ENCODE measurements at regions not wholly inside any gene's neighbourhood (a gene's known extent, or its start where the extent isn't known, plus 50 kb on each side); places are given as distances from the start of the nearest gene placed in this dataset.
"Not testable (repeated sequence)": the region's sequence is repeated elsewhere in the genome, so short reads cannot be mapped to it uniquely, and the experiment has no call there.

DNA sequence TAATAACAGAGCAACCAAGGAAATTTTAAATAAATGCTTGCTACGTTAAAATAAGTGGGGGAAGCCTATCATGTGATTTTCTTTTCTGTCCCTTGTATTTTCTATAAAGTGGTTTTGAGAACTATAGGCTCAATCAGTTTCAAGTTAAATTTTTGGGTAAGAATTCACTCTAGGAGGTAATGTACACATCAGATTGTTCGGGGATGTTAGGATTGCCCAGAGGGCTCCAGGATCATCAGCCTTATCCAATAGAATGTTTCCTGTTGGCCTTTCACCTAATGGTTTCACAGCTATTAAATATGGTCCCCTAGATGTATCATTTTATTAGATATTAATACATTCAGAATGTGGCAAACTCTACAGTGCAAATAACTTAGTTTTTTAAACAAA is 438.4 kb upstream of the NPVF start:
- no peak for DNase-seq (ENCODE audit: low read depth)

DNA sequence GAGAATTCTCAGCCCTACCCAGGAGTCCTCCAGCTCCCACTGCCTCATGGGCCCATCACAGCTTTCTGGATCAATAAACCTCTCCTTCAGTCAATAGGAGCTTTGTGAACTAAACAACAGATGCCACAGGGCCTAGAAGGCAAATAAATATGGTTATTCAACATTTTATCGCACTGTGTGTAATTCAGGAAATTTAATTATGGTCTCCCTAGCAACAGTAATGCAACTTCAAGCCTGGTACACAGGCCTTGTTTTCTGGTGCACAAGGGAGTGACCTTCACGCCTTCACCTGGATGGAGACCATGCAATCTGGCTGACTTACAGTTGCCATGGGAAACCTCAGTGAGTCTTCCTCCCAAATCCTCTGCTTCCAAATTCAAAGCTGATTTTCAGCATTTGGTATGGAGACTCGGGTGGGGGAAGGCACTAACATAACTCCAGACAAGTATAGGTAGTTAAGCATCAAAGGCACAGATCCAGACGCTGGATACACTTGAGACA is 441.0 kb upstream of the NPVF start:
- DNase-seq (ENCODE audit: low read depth): no peak

DNA sequence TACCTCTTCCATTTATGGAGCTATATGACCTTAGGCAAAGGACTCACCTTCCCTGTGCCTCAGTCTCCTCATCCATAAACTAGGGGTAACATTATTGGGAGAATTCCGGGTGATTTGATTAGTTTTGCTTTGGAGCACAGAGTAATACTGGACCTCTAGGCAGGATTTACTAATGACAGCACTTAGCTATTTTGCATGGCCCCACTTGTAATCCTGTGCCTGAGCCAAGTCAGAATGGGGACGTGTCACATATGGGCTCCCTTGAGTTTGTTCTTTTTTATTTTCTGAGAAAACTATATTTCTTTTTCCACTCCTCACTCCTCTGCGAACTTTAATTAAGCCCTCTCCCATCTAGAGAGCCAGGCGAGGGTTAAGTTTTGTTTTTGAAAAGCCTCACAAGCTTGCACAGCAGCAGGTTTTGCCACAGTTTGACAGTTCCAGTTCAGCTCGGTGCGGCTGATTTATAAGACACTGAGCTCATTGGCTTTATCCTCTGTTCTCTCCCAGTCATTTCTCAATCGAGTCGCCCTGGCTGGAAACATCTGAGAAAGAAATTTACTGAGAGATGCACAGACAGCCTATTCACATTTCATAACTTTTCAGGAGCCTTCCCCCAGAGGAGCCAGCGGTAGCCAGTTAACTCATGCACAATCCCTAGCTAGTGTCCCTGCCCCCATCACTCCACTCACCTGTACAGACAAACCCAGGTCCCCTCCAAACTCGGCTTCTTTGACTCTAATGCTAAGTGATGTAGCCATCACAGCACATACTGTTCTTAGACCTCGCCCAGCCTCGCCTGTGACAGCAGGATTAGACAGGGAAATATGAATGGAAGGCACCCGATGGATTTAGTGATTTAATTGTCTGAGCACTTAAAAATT is 441.9 kb upstream of the NPVF start:
- no peak for DNase-seq (ENCODE audit: low read depth)

DNA sequence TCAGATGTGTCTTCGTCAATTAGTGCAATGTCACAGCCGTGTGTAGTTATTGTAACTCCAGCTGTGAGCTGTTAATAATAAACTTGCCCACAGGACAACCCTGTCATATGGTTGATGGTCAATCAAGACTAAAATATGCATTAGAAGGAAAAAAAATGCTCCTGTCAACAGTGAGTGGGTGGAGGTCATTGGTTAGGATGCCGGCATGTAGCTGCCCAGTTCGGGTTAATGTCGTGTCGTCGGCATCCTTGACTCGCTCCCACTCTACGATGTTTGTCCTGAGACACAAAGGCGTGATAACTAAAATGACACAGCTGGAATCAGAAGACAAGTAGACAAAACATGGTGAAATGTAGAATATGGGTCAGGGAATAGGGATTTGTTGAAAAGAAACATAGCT is 442.8 kb upstream of the NPVF start:
- no peak for DNase-seq (ENCODE audit: low read depth)

DNA sequence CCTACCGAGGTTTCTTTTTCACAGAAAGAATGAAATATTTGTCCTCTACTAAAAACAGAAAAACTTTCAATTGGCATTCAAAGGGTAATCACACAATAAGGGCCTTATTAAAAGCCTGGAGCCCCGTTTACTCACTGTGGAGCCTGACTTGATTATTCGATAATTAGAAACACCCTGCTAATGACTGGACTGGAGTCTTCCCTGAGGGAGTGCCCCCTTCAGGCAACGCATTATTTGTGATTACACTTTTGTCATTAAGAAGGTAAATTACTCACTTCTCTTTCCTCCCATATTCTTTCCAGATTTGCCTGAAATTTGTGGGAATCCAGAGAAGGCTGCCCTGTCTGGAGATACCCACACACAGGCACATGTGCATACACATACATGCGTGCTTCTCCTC is 444.2 kb upstream of the NPVF start:
- no peak for DNase-seq (ENCODE audit: low read depth)

DNA sequence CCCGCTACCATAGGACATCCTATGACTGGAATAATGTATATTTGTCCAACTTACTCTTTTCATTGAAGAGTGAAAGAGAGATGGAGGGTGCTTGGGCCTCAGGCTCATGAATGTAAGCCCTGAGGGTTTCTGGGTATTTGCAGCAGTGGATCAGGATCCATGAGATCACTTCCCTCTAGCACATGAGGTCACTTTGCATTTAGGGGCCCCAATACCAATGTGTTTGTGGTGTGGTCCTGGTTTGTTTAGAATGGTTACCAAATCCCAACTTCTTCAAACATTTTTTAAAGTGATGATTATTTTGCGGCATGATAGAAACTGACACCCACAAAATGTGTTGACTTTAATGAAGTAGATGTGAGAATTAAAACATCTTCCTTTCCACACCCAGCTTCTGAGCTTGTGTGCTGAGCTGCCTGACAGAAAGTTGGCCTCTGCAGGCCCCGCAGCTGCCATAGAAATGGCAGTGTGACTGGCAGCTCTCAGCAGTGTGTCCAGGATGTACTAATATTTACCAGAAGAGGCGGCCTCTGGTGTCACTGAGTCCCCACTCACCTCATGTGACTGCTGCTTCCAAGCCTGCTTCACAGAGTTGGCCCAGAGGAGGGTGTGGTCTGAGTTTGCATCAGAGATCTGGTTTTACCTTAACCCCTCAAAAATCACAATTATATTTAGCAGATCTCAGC is 447.6 kb upstream of the NPVF start:
- no peak for DNase-seq (ENCODE audit: low read depth)

DNA sequence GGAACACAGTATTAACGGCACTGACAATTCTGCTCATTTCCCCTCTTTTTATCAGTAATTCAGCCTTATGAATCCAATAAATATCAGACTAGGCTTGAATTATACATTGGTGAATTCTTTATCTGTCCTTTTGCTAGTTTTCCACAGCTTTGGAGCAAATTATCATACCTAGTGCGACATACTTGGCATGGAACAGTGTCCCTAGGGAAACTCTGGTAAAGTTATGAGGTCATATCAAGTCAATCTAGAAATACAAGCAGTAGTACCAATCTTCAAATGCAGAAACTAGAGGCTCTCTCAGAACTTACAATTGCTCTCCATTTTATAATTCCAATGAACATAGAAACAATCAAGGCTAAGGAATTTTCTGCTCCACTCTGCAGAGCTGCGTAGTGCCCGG is 449.3 kb upstream of the NPVF start:
- no peak for DNase-seq (ENCODE audit: low read depth)

DNA sequence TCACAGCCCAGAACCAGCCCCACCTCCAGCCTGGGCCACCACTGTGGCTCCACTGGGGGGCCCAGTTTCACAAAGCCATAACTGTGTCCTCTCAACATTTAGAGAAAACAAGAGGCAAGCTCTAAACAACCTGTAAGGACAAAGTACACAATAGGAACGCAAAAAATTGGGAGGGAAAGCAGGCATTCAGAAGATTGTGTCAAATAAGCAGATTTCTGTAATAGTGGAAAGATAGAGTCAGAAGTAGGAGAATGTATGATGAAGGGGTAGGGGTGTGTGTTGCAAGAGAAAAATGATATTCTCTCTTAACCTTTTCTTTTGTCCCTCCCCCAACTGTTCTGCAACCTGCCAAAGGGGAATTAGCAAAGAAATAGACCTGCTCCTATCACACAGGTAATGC is 449.9 kb upstream of the NPVF start:
- no peak for DNase-seq (ENCODE audit: low read depth)

DNA sequence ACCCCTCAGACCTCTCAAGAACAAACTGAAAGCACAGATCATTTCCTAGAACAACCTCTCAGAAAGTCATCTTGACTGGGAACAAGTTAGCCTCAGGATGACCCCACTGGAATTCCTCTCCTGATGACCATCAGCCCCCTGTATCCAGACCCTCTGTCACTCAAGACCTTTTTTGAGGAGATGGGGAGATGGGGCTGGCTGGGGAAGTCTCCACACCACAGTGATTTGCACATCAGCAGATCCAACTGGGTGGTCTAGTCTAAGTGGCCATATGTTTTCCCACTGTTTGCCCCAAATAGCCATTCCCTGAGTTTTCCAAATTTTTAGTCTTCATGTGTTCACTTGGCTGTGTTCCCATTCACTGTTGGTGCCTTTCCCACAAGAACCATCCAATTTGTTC is 452.4 kb upstream of the NPVF start:
- DNase-seq (ENCODE audit: low read depth): no peak

DNA sequence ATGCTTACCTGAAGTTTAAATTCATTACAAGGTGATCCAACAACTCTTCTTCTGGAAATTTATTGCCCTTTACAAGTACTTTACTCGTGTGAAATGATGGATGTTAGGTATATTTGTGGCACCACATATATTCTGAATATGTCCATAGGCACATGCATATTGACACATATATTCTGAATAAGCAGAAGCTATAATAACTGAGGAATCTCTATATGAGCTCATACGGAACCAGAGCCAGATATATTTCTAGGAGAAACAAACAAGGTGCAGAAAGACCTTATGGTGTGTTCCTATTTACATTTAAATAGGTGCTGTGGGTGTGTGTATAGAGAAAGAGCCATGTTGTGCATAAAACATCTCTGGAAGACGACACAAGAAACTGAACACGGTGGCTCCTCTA is 456.1 kb upstream of the NPVF start:
- no peak for DNase-seq (ENCODE audit: low read depth)

DNA sequence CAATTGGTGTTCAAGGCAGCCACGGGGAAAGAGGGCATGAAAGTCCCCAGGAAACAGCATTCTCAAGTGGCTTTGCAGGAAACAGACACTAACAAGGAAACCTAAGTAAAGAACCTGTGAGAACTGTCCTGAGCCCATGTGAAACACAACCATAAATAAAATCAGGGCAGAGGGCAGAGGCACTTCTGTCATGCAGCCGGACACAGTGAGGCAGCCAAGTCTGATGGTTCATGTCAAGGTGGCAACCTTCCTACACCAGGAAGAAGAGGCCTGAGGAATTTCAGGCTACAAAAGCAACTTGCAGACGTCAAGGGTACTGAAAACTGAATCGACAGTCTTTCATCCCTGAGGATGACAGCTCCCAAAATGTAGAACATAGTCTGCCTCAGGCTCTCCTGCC is 458.2 kb upstream of the NPVF start:
- no peak for DNase-seq (ENCODE audit: low read depth)

DNA sequence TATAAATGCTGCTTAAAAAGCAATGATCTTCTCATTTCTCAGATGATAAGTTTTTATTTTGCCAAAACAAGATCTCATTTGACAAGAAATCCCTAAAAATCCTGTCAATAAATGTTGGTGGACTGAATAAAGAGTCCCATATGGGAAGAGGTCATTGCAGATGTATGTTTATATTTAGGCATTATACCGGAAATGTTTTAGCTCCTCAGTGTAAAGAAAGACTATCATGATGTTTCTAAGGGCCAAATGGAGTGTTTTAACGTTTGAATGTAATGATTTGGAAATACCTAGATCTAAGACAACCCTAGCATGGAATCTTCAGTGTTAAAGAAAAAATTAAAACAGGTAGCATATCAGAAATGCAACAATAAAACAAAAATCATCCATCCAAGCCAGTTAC is 457.8 kb upstream of the NFE2L3 start:
- DNase-seq (ENCODE audit: low read depth): no peak

DNA sequence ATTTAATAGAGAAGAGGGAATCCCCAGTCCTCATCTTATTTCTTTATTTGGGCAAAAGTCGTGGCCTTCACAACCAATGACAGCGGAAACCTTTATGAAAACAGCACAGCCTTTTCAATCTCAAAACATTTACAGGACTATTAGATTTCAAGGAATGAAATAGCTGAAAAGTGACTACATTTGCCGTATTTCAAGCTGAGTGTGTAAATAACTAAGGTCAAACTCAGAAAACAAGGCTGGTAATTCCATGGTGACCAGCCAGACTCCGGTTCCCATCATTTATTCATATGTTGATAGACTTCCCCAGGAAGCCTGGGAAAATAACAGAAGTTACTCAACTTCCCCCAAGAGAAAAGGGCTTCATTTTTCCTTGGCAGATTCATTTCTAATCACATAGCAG is 457.3 kb upstream of the NFE2L3 start:
- DNase-seq (ENCODE audit: low read depth): no peak

DNA sequence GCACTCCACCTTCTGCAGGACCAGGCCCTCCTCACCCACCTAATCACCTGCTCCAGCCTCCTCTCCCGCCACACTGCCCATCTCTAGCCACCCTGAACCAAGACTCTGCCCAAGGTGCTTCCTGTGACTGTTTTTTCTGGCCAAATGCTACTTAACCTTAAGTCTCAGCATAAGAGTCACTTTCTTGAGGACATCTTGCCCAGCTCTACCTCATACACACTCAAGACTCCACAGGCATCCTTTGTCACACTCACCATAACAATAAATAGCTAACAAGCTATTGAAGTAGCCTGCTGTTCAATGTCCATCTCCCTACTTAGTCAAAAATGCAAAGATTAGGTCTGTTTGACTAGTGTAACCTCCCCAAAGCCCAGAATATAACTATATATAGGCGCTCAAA is 455.4 kb upstream of the NFE2L3 start:
- no peak for DNase-seq (ENCODE audit: low read depth)

DNA sequence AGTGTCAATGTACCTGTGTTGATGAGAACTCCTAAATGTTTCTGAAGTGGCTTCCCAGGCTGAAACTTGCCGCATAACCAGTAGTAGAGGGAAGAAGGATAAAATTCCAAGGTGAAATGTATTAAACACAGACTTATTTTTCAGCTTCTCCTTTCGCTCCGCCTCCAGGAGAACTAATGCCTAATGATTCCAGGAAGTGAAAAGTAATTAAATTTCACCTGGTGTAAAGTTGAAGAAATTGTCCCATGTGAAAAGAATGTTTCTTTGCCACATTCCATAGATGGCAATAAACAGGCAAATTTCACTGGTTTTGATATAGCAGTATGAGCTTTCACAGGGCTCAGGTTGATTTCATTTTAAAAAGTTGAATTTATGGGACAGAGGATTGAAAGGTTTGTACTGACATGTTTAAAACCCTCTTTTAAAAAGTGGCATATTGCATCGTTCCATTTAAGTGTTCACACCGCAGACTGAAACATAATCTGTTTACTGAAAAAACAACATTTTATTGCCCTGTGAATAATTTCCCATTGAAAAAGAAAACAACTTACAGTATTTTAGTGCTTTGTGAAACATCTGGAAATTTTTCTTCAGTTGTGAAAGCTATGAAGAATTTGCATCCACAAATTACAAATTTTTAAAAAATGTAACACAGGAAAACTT is 453.4 kb upstream of the NFE2L3 start:
- DNase-seq (ENCODE audit: low read depth): no peak

DNA sequence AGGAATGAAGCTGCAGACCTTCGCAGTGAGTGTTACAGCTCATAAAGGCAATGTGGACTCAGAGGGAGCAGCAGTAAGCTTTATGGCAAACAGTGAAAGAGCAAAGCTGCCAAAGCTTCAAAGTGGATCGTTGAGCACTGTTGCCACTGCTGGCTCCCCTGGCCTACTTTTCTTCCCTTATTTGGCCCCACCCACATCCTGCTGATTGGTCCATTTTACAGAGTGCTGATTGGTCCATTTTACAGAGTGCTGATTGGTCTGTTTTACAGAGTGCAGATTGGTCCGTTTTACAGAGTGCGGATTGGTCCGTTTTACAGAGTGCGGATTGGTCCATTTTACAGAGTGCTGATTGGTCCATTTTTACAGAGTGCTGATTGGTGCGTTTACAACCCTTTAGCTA is 451.9 kb upstream of the NFE2L3 start:
- not testable (repeated sequence) for DNase-seq (ENCODE audit: low read depth)

DNA sequence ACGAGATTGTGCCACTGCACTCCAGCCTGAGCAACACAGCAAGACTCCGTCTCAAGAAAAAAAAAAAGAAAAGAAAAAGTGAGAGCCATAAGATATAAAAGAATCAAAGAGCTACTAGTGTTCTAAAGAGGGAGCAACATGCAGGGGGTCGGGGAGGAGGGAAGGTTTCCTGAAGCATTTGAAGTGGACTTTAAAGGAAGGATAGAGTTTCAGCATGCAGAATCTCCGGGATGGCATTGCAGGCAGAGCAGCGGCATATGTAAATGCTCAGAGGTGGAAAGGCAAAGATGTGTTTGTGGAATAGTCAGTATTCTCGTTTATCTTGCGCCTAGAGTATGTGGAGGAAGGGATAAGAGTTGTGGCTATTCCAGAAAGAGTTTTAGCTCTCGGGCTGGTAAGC is 447.6 kb upstream of the NFE2L3 start:
- no peak for DNase-seq (ENCODE audit: low read depth)

DNA sequence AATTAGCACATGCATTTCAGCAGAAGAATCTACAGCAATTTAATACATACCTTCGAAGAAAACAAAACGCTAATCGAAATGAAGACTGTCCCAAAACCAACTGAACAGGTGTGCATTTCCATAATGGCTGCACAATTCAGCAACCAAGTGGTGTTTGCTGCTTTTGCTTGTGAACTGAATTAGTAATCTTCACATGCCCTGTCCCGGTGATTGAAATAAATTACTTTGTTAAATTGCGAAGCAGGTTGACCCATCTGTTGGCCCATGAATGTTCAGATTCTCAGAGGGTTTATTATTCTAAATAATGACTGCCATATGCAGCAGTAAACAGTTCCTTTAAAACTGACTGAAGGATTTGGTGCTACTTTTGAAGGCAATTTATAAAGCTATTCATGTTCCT is 445.2 kb upstream of the NFE2L3 start:
- no peak for DNase-seq (ENCODE audit: low read depth)

DNA sequence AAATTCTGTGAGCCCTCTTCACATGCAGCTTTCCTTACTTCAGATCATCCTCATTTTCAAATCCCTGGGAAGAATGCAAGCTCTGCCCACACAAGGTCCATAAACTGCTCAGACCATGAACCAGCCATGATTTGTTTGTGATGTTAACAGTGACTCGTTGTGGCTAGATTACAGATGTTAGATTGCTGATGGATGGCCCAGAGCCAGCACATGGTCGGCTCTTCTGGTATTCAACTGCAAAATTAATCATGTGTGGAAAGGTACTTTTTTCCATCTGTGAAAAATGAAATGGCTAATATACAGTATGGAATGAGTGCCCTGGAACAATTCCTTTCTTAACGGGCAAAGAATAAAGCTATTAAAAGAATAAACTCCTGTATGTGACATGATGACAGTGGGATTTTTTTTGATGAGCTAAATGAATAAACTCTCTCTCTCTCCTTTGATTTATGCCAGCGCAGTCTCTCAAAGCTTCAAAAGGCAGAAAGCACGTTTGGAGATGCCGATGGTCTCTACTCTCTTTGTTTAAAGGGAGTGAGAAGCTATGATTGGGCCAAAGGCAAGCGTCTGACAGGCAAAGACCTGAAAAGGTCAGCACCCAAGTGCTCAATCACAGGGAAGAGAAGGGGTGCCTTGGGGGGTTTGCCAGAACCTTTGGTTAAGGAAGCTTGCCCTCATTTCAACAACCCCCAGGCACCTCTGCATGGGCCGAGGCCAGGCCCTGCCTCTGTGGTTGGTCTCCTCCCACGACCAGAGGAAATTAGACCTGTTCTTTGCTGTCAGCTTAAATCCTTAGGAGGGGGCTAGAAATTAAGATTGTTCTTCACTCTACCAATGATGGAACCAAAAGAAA is 444.0 kb upstream of the NFE2L3 start:
- DNase-seq (ENCODE audit: low read depth): no peak

DNA sequence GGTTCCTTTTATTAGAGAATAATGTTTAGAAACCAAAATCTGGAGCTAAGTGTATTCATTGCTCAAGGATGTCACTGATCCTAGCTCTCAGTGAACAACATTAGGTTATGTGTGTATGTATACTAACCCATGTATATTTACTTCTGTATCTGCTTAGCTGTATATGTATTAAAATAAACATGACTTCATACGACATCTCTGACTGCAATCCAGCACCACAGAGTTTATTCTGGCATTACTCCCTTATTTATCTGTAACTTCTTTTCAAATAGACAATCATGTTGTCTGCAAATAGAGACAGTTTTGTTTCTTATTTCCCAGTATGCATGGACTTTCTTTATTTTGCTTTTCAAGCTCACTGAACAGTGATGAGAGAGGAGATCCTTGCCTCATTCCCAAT is 441.0 kb upstream of the NFE2L3 start:
- no peak for DNase-seq (ENCODE audit: low read depth)

DNA sequence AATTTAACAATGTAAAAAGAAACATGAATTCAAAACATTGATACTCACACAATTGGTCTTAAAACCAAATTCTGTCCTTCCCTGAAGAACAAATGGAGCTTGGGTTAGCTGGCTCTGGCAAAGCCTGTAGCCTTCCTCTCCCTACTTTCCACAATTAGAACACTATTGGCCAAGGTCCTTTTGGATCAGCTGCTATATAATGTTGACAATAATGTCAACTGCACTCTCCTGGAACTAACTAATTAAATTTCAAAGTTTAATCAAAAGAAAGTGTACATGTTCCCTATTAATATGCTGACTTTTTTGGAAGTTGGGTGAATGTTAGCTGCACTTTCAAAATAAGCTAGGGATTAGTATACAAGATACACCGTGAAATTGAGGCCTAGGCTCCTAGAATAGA is 440.1 kb upstream of the NFE2L3 start:
- DNase-seq (ENCODE audit: low read depth): no peak

DNA sequence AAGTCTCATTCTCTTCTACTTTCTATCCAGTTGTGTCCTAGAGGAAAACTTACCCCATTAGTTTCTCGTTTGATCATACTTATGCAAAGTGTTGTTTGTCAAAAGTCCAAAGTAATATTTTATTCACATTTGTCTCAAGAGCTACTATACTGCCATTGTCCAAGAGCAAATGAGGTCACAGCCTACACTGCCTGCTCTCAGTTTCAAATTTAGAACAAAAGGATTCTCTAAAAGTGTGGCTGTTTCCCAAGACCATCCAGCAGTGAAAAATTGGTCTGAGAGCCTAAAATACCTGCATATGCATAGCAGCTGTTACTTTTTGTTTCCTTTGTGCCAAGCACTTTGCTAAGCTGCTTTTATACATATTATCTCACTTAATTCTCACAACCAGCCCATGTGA is 439.5 kb upstream of the NFE2L3 start:
- DNase-seq (ENCODE audit: low read depth): no peak

All from stimulated activated CD8-positive, alpha-beta memory T cell treated with anti-CD3 and anti-CD28 coated beads, Interleukin-7, amount 100 ng/mL, for 24 hours (primary cell).